Endodermal cell (in vitro differentiated cells): ENCODE measurements at regions not wholly inside any gene's neighbourhood (a gene's known extent, or its start where the extent isn't known, plus 50 kb on each side); places are given as distances from the start of the nearest gene placed in this dataset.

ENCODE experiments used
- DNase-seq: peaks from one replicate; pipeline ENCODE4 v3.0.0-alpha.2; 2017
- H3K27ac ChIP-seq: 2 replicates; pipeline ENCODE4 v1.5.1; 2013; ENCODE audit warnings: mild to moderate bottlenecking, low read depth, low read length, moderate library complexity
- H3K27me3 ChIP-seq: 2 replicates; pipeline ENCODE4 v1.6.1; 2013; ENCODE audit warnings: mild to moderate bottlenecking, low read length, moderate library complexity; ENCODE audit not compliant: insufficient read depth, control insufficient read depth, poor library complexity, severe bottlenecking
- H3K36me3 ChIP-seq: 2 replicates; pipeline ENCODE4 v1.7.0; 2013; ENCODE audit warnings: mild to moderate bottlenecking, low read length, moderate library complexity; ENCODE audit not compliant: control insufficient read depth, insufficient read depth
- H3K4me1 ChIP-seq: one replicate; pipeline ENCODE4 v1.7.0; 2013; ENCODE audit warnings: low read length; ENCODE audit not compliant: control insufficient read depth, insufficient read depth
- H3K4me3 ChIP-seq: 2 replicates; pipeline ENCODE4 v1.5.1; 2013; ENCODE audit warnings: mild to moderate bottlenecking, low read length, moderate library complexity
- H3K9ac ChIP-seq: 2 replicates; pipeline ENCODE4 v1.6.1; 2013; ENCODE audit warnings: mild to moderate bottlenecking, low read length, moderate library complexity; ENCODE audit not compliant: poor library complexity, severe bottlenecking; ENCODE audit errors: extremely low read depth
- H3K9me3 ChIP-seq: 2 replicates; pipeline ENCODE4 v1.6.1; 2013; ENCODE audit warnings: mild to moderate bottlenecking, low read length, moderate library complexity; ENCODE audit not compliant: control insufficient read depth
- H3K27ac Mint-ChIP-seq: 2 replicates; pipeline ENCODE4 v1.8.0; 2020; ENCODE audit warnings: mixed read lengths
- H3K27me3 Mint-ChIP-seq: 2 replicates; pipeline ENCODE4 v1.8.0; 2021; ENCODE audit warnings: mild to moderate bottlenecking, mixed read lengths; ENCODE audit not compliant: insufficient read depth
- H3K36me3 Mint-ChIP-seq: 2 replicates; pipeline ENCODE4 v1.8.0; 2020; ENCODE audit warnings: low read depth, mixed read lengths
- H3K4me1 Mint-ChIP-seq: 2 replicates; pipeline ENCODE4 v1.8.0; 2020; ENCODE audit warnings: mixed read lengths
- H3K4me3 Mint-ChIP-seq: 2 replicates; pipeline ENCODE4 v1.8.0; 2020; ENCODE audit warnings: mild to moderate bottlenecking, moderate library complexity, mixed read lengths
- H3K9me3 Mint-ChIP-seq: 2 replicates; pipeline ENCODE4 v1.8.0; 2020; ENCODE audit warnings: mild to moderate bottlenecking, mixed read lengths
- WGBS, 2 experiments: methylation state at CpG; one replicate each; pipeline versions ENCODE4 v1.1.5 to v1.1.7; 2013; ENCODE audit warnings: missing lambda C conversion rate in 2 of 2, mixed read lengths in 1 of 2; ENCODE audit not compliant: insufficient coverage in 1 of 2, insufficient read length in 1 of 2; 5-methylcytosine and 5-hydroxymethylcytosine counted together
- TF ChIP-seq, protein P1 (sequence below): fragments of 200-600 bp; sonication (generic); conservative IDR thresholded peaks from 2 replicates; pipeline ENCODE4 v1.5.0; 2021; ENCODE audit warnings: antibody characterized with exemption, mild to moderate bottlenecking

DNA sequence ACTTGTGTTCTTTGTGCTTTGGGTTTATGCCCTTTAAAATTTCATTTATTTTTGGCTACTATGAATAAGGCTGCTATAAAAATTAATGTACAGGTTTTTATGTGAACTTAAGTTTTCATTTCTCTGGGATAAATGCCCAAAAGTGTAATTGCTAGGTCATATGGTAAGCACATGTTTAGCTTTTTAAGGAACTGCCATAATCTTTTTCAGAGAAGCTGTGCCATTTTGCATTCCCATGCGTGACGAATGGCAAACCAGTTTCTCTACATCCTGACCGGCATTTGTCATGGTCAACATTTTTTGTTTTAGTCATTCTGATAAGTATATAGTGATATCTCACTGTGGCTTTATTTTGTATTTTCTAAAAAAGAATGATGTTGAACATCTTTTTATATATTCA lies 236.0 kb upstream of the SGK1 start:
- H3K36me3 ChIP-seq: no peaks in the 10 kb centered on the region
- no peaks in the 10 kb centered on the region for H3K9me3 Mint-ChIP-seq
- no peak overlapping the region for H3K9ac ChIP-seq
- TF ChIP-seq, protein P1, sequence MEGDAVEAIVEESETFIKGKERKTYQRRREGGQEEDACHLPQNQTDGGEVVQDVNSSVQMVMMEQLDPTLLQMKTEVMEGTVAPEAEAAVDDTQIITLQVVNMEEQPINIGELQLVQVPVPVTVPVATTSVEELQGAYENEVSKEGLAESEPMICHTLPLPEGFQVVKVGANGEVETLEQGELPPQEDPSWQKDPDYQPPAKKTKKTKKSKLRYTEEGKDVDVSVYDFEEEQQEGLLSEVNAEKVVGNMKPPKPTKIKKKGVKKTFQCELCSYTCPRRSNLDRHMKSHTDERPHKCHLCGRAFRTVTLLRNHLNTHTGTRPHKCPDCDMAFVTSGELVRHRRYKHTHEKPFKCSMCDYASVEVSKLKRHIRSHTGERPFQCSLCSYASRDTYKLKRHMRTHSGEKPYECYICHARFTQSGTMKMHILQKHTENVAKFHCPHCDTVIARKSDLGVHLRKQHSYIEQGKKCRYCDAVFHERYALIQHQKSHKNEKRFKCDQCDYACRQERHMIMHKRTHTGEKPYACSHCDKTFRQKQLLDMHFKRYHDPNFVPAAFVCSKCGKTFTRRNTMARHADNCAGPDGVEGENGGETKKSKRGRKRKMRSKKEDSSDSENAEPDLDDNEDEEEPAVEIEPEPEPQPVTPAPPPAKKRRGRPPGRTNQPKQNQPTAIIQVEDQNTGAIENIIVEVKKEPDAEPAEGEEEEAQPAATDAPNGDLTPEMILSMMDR: no peak
- no peak for DNase-seq
- H3K4me3 Mint-ChIP-seq: no peak overlapping the region
- H3K27me3 Mint-ChIP-seq: no peaks in the 10 kb centered on the region
- no peak overlapping the region for H3K4me3 ChIP-seq
- no peaks in the 10 kb centered on the region for H3K4me1 ChIP-seq
- H3K27me3 ChIP-seq: no peaks in the 10 kb centered on the region
- H3K9me3 ChIP-seq: no peaks in the 10 kb centered on the region
- H3K36me3 Mint-ChIP-seq: no peaks in the 10 kb centered on the region
- WGBS, 2 experiments: 95 to 100% methylated on average over 3 of the region's 3 CpGs
- H3K4me1 Mint-ChIP-seq: peaks cover 5% of the 10 kb centered on the region
- H3K27ac Mint-ChIP-seq: no peak overlapping the region
- no peak overlapping the region for H3K27ac ChIP-seq

DNA sequence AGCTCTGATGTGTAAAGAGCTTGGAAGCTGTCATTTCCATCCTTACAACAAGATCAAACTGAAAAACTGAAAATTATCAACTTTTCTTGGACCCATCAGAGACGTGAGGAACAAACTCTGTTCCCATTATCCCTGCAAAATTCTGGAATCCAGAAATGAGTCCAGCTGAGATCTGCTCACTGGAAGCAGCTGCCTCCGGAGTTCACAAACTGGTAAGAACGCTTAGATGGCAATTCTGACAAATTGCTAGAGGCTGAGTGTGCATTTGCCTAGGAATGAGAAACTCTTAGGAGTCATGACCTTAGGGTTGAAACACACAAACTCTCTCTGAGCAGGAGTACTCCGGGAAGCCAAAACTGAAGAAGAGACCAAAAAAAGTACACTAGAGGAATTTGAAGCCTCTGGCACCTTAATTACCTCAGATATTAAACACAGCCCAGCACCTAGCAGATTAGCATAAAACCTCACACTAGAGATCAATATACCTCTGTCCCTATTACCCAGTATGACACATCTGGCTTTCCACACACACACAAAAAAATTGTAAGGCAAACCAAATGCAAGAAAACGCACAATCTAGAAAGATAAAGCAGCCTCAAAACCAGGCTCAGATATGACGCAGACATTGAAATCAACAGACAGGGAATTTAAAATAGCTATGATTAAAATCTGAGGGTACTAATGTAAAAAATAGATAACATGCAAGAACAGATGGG lies 233.5 kb upstream of the SGK1 start:
- Mint-ChIP-seq H3K27me3 (no peaks in the 10 kb centered on the region), H3K9me3 (no peaks in the 10 kb centered on the region), H3K36me3 (no peaks in the 10 kb centered on the region), H3K4me1 (peaks cover 5% of the 10 kb centered on the region), H3K27ac (peak overlapping the region; percentile 17), H3K4me3 (no peak overlapping the region)
- H3K36me3 ChIP-seq: no peaks in the 10 kb centered on the region
- H3K9ac ChIP-seq: no peak overlapping the region
- WGBS, 2 experiments: 87 to 89% methylated on average over 5 to 6 of the region's 6 CpGs
- no peaks in the 10 kb centered on the region for H3K4me1 ChIP-seq
- TF ChIP-seq, protein P1: no peak
- no peaks in the 10 kb centered on the region for H3K27me3 ChIP-seq
- H3K9me3 ChIP-seq: no peaks in the 10 kb centered on the region
- DNase-seq: no peak
- no peak overlapping the region for H3K27ac ChIP-seq
- H3K4me3 ChIP-seq: no peak overlapping the region

DNA sequence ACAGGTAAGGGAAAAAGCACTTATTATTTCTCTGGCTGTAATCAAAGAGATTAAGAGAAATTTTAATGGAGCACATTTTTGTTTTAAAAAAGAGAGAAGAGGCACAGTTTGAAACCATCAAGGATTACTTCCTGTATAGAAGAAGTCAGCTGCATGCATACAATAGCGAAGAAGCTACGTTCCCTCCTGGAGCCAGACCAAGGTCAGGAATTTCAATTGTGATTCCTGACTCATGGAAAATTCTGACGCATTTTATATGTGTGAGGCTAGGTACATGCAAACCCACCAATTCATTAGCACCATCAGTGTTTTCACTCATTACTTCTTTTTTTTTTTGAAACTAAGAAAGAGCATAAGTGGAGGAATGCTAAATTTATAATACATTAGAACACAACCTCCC lies 232.7 kb upstream of the SGK1 start:
- no peaks in the 10 kb centered on the region for H3K36me3 Mint-ChIP-seq
- Histone ChIP-seq H3K4me1 (no peaks in the 10 kb centered on the region), H3K27ac (no peak overlapping the region), H3K9me3 (no peaks in the 10 kb centered on the region), H3K27me3 (no peaks in the 10 kb centered on the region), H3K4me3 (no peak overlapping the region), H3K9ac (no peak overlapping the region), H3K36me3 (no peaks in the 10 kb centered on the region)
- 68 to 70% methylated on average over 3 of the region's 3 CpGs for WGBS, 2 experiments
- no peak overlapping the region for H3K4me3 Mint-ChIP-seq
- no peaks in the 10 kb centered on the region for H3K27me3 Mint-ChIP-seq
- TF ChIP-seq, protein P1: no peak
- peaks cover 5% of the 10 kb centered on the region for H3K4me1 Mint-ChIP-seq
- no peak for DNase-seq
- peak overlapping the region; percentile 10 for H3K27ac Mint-ChIP-seq
- H3K9me3 Mint-ChIP-seq: no peaks in the 10 kb centered on the region
